ENCODE measurements at regions not wholly inside any gene's neighbourhood (a gene's known extent, or its start where the extent isn't known, plus 50 kb on each side); places are given as distances from the start of the nearest gene placed in this dataset.
"Not testable (repeated sequence)": the region's sequence is repeated elsewhere in the genome, so short reads cannot be mapped to it uniquely, and the experiment has no call there.

DNA sequence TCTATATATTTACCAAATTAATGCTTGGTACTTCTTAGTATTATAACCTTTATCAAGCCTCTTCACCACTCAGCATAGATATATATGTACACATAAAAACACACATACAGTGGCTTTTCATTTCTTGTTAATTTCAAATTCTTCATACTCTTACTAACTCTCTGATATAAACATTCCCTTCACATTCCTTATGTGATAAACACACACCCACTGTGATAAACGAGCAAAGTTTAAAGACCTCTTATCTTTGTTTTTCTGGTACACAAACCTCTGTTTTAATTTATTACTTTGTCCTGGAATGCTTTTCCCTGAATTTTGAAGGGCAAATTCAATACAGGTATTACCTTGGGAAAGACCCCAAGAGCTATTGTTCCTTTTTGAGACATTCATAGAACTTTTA, 379.1 kb upstream of the TMPRSS15 start:
- intact Hi-C loops (cut with DNase I) = no loop called here

DNA sequence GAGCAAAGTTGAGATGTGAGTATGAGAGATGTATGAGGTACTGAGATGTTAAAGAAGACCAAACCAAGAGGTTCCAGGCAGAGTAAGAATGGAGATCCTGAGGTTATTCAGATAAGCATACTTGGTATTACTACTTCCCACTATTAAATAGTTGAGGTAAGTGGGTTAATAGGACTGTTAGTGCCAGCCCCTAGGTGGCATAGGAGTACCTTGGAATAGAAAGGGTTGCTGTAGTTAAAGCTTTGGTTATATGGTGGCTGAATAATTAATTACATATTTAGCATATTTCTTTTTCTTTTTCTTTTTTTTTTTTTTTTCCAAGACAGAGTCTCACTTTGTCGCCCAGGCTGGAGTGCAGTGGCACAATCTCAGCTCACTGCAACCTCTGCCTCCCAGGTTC, 397.9 kb upstream of the TMPRSS15 start:
- intact Hi-C loops (cut with DNase I) = no loop called here
- no peak for DNase-seq (ENCODE audit: low spot score)

More for the DNA sequence above, 379.1 kb upstream of the TMPRSS15 start:
- no peak for DNase-seq (ENCODE audit: low spot score)

DNA sequence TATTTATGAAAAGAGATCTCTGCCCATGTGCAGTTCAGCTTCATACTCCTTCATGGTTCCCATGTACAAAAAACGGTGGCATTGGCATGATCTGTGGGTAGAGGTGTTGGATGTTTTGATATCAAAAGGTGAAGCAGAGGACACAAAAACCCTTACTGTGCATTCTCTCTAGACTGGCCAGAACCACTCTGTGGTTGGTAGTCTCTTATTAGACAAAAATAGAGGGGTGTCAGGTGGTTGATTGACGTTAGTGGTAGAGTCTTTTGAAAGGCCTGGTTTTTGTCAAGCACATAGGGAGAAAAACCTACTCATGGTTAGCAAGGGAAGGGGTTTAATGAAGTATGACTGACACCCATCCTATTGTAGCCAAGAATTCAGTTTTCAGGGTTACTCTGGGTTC, 400.0 kb upstream of the TMPRSS15 start:
- DNase-seq (ENCODE audit: low spot score) = no peak
- intact Hi-C loops (cut with DNase I) = no loop called here

DNA sequence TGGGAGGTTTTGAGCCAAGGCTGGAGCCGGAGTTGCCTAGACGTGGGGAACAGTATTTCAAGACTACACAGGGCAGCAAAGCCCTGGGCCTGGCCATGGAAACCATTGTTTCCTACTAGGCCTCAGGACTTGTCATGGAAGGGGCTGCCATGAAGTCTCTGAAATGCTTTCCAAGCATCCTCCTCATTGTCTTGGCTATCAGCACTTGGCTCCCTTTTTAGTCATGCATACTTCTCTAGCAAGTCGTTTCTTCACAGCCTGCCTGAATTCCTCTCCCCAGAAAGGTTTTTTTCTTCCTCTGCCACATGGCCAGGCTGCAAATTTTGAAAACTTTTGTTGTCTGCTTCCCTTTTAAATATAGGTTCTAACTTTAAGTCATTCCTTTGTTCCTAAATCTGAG, 406.6 kb upstream of the TMPRSS15 start:
- intact Hi-C loops (cut with DNase I) = no loop called here
- DNase-seq (ENCODE audit: low spot score) = no peak

DNA sequence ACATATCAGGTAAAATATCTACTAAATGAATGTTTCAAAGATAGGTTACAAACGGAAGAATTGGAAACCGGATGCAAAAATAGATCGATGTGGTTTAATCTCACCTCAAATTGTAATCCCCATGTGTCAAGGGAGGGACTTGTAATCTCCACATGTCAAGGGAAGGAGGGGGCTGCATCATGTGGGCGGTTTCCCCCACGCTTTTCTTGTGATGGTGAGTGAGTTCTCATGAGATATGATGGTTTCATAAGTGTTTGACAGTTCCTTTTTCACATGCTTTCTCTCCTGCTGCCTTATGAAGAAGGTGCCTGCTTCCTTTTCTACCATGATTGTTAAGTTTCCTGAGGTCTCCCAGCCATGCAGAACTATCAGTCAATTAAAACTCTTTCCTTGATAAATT, 408.7 kb upstream of the TMPRSS15 start:
- intact Hi-C loops (cut with DNase I) = no loop called here

DNA sequence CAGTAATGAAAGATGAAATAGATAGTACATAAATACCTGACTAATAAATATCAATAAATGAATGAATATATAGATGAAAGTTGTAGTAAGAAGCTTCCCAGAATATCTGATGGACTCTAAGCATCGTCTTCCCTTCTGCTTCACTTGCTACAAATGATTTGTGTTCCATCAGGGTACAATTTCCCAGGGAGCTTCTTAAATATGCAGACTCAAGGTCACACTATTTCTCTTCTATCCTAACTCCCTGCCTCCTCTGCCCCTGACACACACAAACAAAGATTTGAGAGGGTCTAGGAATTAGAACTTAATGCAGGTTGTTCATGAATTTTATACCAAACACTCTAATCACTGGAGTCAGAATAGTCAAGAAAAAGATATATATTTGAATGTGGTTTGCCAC, 415.9 kb upstream of the TMPRSS15 start:
- DNase-seq (ENCODE audit: low spot score) = no peak
- intact Hi-C loops (cut with DNase I) = no loop called here

More for the DNA sequence above, 408.7 kb upstream of the TMPRSS15 start:
- DNase-seq (ENCODE audit: low spot score) = no peak

DNA sequence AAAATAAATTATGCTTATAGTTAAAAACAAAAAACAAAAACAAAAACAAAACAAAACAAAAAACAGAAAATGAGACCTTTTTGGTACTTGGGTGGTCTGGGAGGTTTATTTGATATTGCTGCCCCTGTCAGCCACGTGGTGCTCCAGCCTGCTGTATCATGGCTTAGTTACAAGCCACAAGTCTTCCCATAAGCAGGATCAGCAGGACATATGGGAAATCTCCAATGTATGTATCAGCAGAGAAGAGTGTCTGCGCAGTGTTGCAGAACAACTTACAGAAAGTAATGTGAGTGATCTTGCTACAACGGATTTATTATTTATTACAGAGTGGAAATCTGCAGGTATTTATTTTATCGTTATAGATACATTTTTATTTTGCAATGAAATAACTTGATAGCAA, 423.0 kb upstream of the TMPRSS15 start:
- intact Hi-C loops (cut with DNase I) = no loop called here
- DNase-seq (ENCODE audit: low spot score) = no peak

DNA sequence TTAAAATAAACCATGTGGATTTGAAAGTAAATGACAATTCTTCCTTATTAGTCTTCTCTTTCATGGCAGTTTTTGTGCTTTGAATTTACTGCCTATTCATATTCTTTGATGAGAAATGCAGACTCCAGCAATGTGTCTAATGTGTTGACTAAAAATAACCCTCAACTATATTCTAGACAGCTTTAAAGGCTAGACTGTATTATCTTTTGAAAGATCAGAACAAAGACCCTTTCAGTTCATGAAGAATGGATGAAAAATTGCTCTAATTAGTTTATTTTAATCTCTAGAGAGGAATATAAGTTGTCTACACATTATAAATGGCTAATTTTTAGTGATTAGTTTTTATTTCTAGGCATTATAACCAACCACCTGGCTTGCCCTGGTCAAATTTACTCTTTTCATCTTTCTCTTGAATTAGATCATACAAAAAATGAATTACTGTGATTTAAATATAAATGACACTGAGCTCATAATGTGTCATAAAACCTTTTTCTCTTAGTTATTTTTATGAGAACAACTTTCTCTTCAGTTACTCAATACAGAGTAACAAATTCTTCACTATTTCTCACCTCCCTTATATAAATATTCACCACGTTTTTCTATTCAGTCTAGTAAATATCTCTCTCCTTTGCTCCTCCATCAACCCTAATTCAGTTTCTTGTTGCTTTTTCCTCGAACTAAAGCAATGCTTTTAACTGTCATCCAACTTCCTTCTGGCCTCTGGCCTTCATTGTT, 428.5 kb upstream of the TMPRSS15 start:
- intact Hi-C loops (cut with DNase I) = no loop called here
- DNase-seq (ENCODE audit: low spot score) = no peak

DNA sequence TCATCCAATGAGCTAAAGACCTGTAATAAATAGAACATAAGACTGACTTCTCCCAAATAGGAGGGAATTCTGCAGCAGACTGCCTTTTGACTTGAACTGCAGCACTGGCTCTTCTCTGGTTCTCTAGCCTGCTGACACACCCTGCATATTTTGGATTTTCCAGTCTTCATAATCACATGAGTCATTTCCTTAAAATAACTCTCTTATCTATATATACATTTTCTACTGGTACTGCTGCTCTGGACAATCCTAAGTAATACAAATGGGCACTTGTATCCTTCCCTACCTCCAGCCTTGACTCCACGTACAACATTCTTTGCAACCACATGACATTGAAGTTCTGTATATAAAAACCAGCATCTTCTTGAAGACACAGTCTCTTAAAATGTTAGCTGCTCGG, 429.4 kb upstream of the TMPRSS15 start:
- DNase-seq (ENCODE audit: low spot score) = no peak
- intact Hi-C loops (cut with DNase I) = no loop called here

DNA sequence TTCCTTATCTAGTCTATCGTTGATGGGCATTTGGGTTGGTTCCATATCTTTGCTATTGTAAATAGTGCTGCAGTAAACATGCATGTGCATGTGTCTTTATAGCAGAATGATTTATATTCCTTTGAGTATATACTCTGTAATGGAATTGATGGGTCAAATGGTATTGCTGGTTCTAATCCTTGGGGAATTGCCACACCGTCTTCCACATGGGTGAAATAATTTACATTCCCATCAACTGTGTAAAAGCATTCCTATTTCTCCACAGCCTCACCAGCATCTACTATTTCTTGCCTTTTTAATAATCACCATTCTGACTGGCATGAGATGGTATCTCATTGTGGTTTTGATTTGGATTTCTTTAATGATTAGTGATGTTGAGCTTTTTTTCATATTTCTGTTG, 430.5 kb upstream of the TMPRSS15 start:
- intact Hi-C loops (cut with DNase I); DNase-seq (ENCODE audit: low spot score): not testable (repeated sequence)

DNA sequence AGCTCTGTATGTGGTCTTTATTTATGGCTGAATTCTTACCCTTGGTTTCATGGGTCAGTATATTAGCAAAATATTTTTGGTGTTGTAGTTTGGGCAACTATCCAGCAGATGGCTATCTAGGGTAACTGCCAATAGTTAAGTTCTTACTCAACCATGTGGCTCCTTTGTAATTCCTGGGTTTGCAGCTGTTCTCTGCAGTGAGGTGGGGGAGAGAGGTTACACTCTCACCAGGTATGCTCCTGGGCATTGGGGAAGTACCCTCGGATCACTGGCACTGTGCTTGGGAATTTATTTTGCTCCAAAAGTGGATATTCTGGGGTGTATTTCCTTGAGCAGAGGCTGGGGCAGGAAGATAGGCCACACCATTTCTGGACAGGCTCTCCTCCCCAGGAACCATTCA, 436.7 kb upstream of the TMPRSS15 start:
- intact Hi-C loops (cut with DNase I) = no loop called here
- DNase-seq (ENCODE audit: low spot score) = no peak

DNA sequence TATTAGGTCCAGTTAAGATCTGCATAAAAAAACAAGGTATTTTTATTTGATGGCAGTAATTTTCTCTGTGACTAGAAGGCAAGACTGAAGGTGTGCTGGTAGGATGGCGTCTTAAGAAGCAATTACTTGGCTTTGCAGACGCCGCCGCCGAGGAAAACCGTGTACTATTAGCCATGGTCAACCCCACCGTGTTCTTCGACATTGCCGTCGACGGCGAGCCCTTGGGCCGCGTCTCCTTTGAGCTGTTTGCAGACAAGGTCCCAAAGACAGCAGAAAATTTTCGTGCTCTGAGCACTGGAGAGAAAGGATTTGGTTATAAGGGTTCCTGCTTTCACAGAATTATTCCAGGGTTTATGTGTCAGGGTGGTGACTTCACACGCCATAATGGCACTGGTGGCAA, 454.0 kb upstream of the TMPRSS15 start:
- DNase-seq (ENCODE audit: low spot score); intact Hi-C loops (cut with DNase I): not testable (repeated sequence)

DNA sequence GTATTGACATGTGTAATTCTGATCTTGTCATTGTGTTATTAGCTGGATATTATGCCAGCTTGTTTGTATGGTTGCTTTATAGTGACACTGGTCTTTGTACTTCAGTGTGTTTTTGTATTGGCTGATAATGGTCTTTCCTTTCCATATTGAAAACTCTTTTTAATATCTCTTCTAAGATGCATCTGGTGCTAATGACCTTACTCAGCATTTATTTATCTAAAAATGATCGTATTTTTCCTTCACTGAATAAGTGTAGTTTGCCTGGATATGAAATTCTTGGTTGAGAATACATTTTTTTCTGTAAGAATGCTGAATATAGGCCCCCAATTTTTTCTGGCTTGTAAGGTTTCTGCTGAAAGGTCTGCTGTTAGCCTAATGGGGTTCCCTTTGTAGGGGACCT, 465.5 kb upstream of the TMPRSS15 start:
- DNase-seq (ENCODE audit: low spot score) = no peak
- intact Hi-C loops (cut with DNase I) = no loop called here

DNA sequence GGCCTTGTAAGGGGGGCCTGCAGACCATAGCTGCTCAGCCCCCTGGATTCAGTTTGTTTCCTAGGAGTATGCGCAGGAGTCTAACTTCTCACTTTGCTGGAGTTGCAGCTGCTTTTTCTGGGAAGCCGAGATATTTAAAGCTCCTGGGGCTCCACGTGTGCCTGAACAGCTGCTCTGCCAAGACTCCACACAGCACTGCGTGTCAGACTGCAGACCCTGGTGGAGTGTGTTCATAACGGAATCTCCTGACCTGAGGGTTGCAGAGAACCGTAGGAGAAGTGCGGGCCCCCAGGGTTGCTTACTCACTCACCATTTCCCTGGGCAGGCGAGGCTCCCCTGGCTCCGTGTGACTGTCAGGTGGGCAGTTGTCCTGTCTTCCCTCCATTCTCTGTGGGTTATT, 474.3 kb upstream of the TMPRSS15 start:
- intact Hi-C loops (cut with DNase I) = no loop called here
- no peak for DNase-seq (ENCODE audit: low spot score)

DNA sequence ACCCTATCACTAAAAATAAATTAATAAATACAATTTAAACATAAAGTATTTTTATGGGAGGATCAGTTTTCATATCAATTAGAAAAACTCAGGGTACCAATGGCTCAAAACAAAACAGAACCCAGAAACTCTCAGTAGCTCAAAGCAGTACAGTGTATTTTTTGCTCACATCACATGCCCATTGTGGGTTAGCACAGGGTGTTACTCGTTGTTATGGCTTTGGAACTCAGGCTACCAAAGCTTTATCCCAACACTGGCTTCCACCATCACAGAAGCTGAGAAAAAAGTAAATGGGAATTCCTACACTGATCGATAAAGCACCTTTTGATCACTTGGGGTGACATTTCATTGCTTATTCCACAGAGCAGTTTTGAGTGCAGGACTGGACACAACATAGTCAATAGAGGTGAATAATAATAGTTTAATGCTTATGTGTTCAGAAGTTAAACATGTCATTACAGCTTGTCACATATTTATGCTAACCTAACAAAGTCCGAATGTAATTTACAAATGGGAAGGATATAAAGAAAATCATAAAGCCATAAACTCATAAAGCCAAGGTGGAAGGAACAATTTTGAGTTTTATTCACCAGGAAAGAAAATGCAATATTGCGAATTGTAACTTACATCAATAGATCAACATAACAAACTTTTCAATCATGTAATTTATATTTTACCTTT, 484.5 kb upstream of the TMPRSS15 start:
- intact Hi-C loops (cut with DNase I) = no loop called here
- DNase-seq (ENCODE audit: low spot score) = no peak

DNA sequence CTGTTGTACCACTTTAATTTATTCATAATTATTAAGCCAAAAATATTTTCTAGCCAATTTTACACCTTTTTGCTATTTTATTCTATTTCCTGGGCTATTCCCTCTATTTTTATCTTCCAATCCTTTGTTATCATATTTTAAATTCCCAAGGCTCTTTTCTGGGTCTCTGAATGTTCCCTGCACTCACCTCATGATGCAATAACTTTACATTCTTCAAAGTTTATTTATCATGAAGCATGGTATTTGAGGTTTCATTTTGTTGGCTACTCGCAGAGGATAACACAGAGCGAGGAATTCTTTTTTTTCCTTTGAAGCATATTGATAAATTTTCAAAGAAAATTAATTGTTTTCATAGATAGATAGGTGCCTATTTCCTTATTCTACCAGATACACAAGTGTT, 489.8 kb upstream of the TMPRSS15 start:
- DNase-seq (ENCODE audit: low spot score) = no peak
- intact Hi-C loops (cut with DNase I) = no loop called here

DNA sequence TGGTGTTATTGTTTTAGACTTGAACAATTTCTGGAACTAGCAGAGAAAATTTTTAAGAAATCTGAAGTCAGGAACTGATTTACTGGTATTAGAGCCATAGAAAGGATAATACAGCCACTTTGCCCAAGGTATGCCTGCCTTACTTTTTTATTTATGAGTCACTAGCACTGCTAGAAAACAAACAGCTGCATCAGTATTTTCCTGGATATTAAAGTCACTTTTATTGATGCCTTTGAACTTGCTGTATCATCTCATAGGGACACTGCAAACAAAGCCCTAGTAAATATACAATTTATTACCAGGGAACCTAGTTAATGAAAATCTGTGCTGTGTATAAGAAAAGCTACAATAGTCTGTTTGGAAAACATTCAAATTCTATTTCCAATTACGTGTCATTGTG, 490.8 kb upstream of the TMPRSS15 start:
- intact Hi-C loops (cut with DNase I) = no loop called here
- no peak for DNase-seq (ENCODE audit: low spot score)

DNA sequence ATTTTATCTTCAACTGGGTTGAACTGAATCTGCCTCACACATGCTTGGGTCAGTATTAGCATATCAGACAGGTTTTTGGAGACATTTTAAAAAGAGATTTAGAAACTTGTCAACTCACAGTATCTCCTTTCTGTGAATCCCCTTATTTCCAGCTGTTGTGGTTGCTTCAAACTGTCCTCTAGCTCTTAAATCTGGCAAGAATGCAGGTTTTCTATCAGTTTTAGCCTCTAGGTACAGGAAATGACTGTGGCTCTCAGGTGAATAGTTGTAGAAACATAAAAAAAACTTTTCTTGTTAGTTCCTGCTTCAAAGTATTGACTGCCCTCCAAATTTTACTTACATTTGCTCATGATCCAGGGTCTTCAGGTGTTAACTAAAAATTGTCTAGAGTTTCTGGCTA, 495.7 kb upstream of the TMPRSS15 start:
- intact Hi-C loops (cut with DNase I) = no loop called here
- no peak for DNase-seq (ENCODE audit: low spot score)

DNA sequence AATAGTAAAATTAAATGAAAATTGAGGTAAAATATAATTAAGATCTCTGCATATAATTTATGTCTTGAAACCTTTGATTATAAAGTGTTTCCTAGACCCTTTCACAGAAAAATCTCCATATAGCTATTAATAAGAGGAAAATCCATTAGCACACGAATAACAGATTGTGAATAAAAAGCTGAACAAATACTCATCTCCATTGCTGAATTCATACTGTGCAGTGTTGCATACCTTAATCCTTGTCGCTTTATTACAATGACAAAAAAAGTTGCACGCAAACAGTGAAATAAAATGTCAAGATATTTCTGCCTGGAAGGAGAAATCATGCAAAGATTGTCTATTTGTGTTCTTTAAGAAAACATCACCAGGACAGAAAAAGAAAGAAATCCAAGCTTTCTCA, 499.1 kb upstream of the TMPRSS15 start:
- DNase-seq (ENCODE audit: low spot score) = no peak
- intact Hi-C loops (cut with DNase I) = no loop called here

DNA sequence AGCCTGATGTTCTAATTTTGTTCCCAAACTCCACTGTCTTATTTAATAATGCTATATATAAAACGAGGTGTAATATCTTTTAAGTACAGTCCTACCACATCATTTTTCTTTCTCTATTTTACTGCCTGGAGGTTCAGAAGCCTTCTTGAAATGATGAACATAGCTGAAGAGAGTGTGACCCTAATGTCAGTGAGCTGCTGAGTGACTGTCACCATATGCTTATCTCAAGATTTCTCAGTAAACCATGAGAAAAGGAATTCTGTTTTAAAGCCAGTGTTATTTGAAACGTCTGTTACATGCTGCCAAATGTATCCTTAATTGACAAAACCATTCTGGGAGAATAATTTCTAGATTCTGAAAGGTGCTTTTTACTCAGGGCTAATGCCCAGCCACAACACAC, 503.5 kb upstream of the TMPRSS15 start:
- DNase-seq (ENCODE audit: low spot score) = no peak
- intact Hi-C loops (cut with DNase I) = no loop called here

DNA sequence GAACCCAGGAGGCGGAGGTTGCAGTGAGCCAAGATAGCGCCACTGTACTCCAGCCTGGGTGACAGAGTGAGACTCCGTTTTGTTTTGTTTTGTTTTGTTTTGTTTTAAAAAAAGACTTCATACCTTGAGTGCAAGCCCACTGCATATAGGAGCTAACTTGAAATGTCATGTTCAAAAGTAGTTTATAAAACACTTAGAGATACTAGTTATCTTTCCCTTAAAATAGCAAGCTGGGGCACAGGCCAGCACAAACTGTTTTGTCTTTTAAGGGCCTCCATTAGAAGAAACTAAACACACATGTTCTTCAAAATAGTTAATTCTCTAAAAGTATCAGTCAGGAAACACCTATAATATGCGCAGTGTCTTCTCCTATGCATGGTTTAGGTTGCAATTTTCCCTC, 505.1 kb upstream of the TMPRSS15 start:
- DNase-seq (ENCODE audit: low spot score) = no peak
- intact Hi-C loops (cut with DNase I) = no loop called here

DNA sequence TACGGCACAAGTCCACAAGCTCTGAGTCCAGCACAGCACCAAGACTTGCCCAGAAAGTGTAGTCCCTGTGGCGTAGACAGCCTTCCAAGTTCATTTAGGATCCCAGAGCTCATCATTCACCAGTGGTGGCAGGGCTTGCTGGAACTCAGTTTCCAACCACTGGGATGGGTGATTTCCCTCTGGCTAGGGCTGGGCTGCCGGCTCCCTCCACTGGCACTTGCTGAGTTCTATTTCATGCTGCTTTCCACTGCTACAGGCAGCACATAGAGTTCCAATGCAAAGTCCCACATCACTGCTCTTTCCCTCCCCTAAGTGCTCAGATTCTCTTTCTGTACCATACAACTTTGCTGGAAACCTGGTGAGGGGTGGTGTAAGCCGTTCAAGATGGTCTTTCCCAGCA, 510.3 kb upstream of the TMPRSS15 start:
- intact Hi-C loops (cut with DNase I) = no loop called here
- DNase-seq (ENCODE audit: low spot score) = no peak

Data from cardiac septum (tissue), 1 donor.